Gastrocnemius medialis (tissue), 4 donors: ENCODE measurements at regions not wholly inside any gene's neighbourhood (a gene's known extent, or its start where the extent isn't known, plus 50 kb on each side); places are given as distances from the start of the nearest gene placed in this dataset.

ENCODE experiments used
- CTCF ChIP-seq, 5 experiments: fragments of 450-650 bp in 3 of 5; fragments of 200-600 bp in 2 of 5; sonication (generic) in 2 of 5; IDR thresholded peaks in 4 of 5; conservative IDR thresholded peaks in 1 of 5; 1 replicate in 4 of 5; 2 replicates in 1 of 5; pipeline ENCODE4 v1.5.1; 2016 to 2019; ENCODE audit warnings: antibody characterized with exemption in 5 of 5, mild to moderate bottlenecking in 3 of 5, moderate library complexity in 3 of 5
- POLR2A ChIP-seq, 2 donors: fragments of 450-650 bp; IDR thresholded peaks; one replicate each; pipeline ENCODE4 v1.6.1; 2017; ENCODE audit warnings: antibody characterized with exemption in 2 of 2, mild to moderate bottlenecking in 2 of 2, moderate library complexity in 2 of 2

- TF ChIP-seq CTCF (IDR thresholded peaks at IDR 0.05 in 4 of 5, conservative IDR thresholded peaks at IDR 0.05 in 1 of 5) (no peak), POLR2A (IDR thresholded peaks at IDR 0.05) (no peak)
These were observed 65.4 kb upstream of the GLS start for GRCh38 chr2:190815226-190815625.
